ENCODE measurements at regions not wholly inside any gene's neighbourhood (a gene's known extent, or its start where the extent isn't known, plus 50 kb on each side); places are given as distances from the start of the nearest gene placed in this dataset.

DNA sequence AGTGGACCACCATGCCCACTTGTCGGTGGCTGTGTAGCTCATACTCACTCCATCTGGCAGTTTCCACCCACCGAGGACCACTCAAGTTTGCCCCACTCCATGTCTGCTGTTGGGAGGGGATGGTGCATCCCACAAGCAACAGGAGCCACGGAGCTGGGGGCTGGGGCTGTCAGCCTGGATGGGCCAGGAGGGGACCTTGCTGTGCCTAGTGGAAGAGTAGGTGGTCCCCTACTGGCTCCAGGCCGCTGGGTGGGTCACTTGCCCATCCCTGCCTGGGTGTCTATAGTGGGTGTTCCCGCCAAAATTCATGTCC lies 57.0 kb downstream of the SMIM38 start:
- H3K79me2 ChIP-seq = no peaks in the 10 kb centered on the region
- H3K4me3 ChIP-seq = no peak overlapping the region
- no peak overlapping the region for H2AFZ ChIP-seq
- TF ChIP-seq EZH2 (IDR thresholded peaks at IDR 0.05; ENCODE audit: borderline replicate concordance) (no peak), EZH2phosphoT487 (IDR thresholded peaks at IDR 0.05; ENCODE audit: low read depth, severe bottlenecking, unreplicated experiment) (no peak), CTCF (IDR thresholded peaks at IDR 0.05; ENCODE audit: poor library complexity) (no peak)
- no peak for DNase-seq (ENCODE audit: low spot score)
- H3K27me3 ChIP-seq = no peaks in the 10 kb centered on the region
- no peaks in the 10 kb centered on the region for H3K4me1 ChIP-seq (ENCODE audit: insufficient read depth)
- no peaks in the 10 kb centered on the region for H3K9me3 ChIP-seq (ENCODE audit: low read depth)
- H3K36me3 ChIP-seq (replicated peaks; ENCODE audit: insufficient read depth, low read depth) = no peaks in the 10 kb centered on the region
- no peak overlapping the region for H3K4me2 ChIP-seq
- H3K9me2 ChIP-seq (replicated peaks; ENCODE audit: insufficient read depth) = no peaks in the 10 kb centered on the region
- H3K27ac ChIP-seq = no peak overlapping the region
- no peaks in the 10 kb centered on the region for H4K20me1 ChIP-seq (ENCODE audit: insufficient read depth, poor library complexity, severe bottlenecking)
- WGBS (ENCODE audit: low lambda C conversion rate, missing lambda C conversion rate) = 80% methylated on average over 5 of the region's 5 CpGs

GRCh38 chr11:69213316-69213715 lies 57.6 kb downstream of the SMIM38 start:
- Histone ChIP-seq H2AFZ (no peak overlapping the region), H3K9me3 (ENCODE audit: low read depth) (no peaks in the 10 kb centered on the region), H3K27ac (no peak overlapping the region), H4K20me1 (ENCODE audit: insufficient read depth, poor library complexity, severe bottlenecking) (no peaks in the 10 kb centered on the region), H3K9me2 (replicated peaks; ENCODE audit: insufficient read depth) (no peaks in the 10 kb centered on the region), H3K4me3 (no peak overlapping the region), H3K4me1 (ENCODE audit: insufficient read depth) (no peaks in the 10 kb centered on the region), H3K79me2 (no peaks in the 10 kb centered on the region), H3K36me3 (replicated peaks; ENCODE audit: insufficient read depth, low read depth) (no peaks in the 10 kb centered on the region), H3K4me2 (no peak overlapping the region), H3K27me3 (no peaks in the 10 kb centered on the region)
- no peak for TF ChIP-seq EZH2 (IDR thresholded peaks at IDR 0.05; ENCODE audit: borderline replicate concordance)
- TF ChIP-seq EZH2phosphoT487 (IDR thresholded peaks at IDR 0.05; ENCODE audit: low read depth, severe bottlenecking, unreplicated experiment) = no peak
- no peak for TF ChIP-seq CTCF (IDR thresholded peaks at IDR 0.05; ENCODE audit: poor library complexity)
- 90% methylated on average over 9 of the region's 9 CpGs for WGBS (ENCODE audit: low lambda C conversion rate, missing lambda C conversion rate)
- no peak for DNase-seq (ENCODE audit: low spot score)

- no peak for DNase-seq (ENCODE audit: low spot score)
- no peaks in the 10 kb centered on the region for H3K9me2 ChIP-seq (replicated peaks; ENCODE audit: insufficient read depth)
Measured at GRCh38 chr11:69213964-69214363, 58.2 kb downstream of the SMIM38 start.

More at GRCh38 chr11:69213964-69214363, 58.2 kb downstream of the SMIM38 start:
- H3K4me2 ChIP-seq = no peak overlapping the region
- TF ChIP-seq CTCF (IDR thresholded peaks at IDR 0.05; ENCODE audit: poor library complexity) (no peak), EZH2phosphoT487 (IDR thresholded peaks at IDR 0.05; ENCODE audit: low read depth, severe bottlenecking, unreplicated experiment) (no peak)
- H2AFZ ChIP-seq = no peak overlapping the region
- no peaks in the 10 kb centered on the region for H3K4me1 ChIP-seq (ENCODE audit: insufficient read depth)
- H4K20me1 ChIP-seq (ENCODE audit: insufficient read depth, poor library complexity, severe bottlenecking) = no peaks in the 10 kb centered on the region
- no peaks in the 10 kb centered on the region for H3K27me3 ChIP-seq
- H3K79me2 ChIP-seq = no peaks in the 10 kb centered on the region
- H3K27ac ChIP-seq = no peak overlapping the region
- no peaks in the 10 kb centered on the region for H3K36me3 ChIP-seq (replicated peaks; ENCODE audit: insufficient read depth, low read depth)
- H3K9me3 ChIP-seq (ENCODE audit: low read depth) = no peaks in the 10 kb centered on the region
- H3K4me3 ChIP-seq = no peak overlapping the region
- 95% methylated on average over 1 of the region's 1 CpG for WGBS (ENCODE audit: low lambda C conversion rate, missing lambda C conversion rate)
